CD4-positive, alpha-beta T cell (primary cell): ENCODE measurements at regions not wholly inside any gene's neighbourhood (a gene's known extent, or its start where the extent isn't known, plus 50 kb on each side); places are given as distances from the start of the nearest gene placed in this dataset.

Experiments
- ATAC-seq: fragments of 200-7000 bp; cut with Tn5 transposase; one replicate; pipeline ENCODE4 v1.10.0; 2022; ENCODE audit warnings: mild to moderate bottlenecking; ENCODE audit not compliant: poor library complexity
- CTCF ChIA-PET: fragments of 350-600 bp; sonication (Branson Sonifier 250); formaldehyde crosslinking; loops from one replicate; lab custom pipeline; 2021; ENCODE audit warnings: antibody characterized with exemption, inconsistent platforms; lab: Charles Lee
- POLR2A ChIA-PET: fragments of 350-600 bp; sonication (Branson Sonifier 250); formaldehyde crosslinking; loops from one replicate; lab custom pipeline; 2021; ENCODE audit warnings: antibody characterized with exemption, inconsistent platforms; lab: Charles Lee
- DNase-seq, 14 experiments: peaks; one replicate each; pipeline ENCODE4 v3.0.0-alpha.2; 2013 to 2020; ENCODE audit warnings: mixed read lengths in 2 of 14
- H3K27ac ChIP-seq, 2 donors: one replicate each; pipeline versions ENCODE4 v1.5.1 to v1.7.0; 2013; ENCODE audit warnings: low read length in 2 of 2, low read depth in 1 of 2, mild to moderate bottlenecking in 1 of 2
- H3K27me3 ChIP-seq, 2 experiments: 1 replicate in 1 of 2; 2 replicates in 1 of 2; pipeline versions ENCODE4 v1.6.1 to v1.7.0; 2013; ENCODE audit warnings: low read length in 2 of 2, control low read depth in 1 of 2, mild to moderate bottlenecking in 1 of 2, moderate library complexity in 1 of 2; ENCODE audit not compliant: insufficient read depth in 2 of 2, control insufficient read depth in 1 of 2
- H3K36me3 ChIP-seq: one replicate; pipeline ENCODE4 v1.6.1; 2013; ENCODE audit warnings: low read length, control low read depth; ENCODE audit not compliant: insufficient read depth
- H3K4me1 ChIP-seq: one replicate; pipeline ENCODE4 v1.6.1; 2013; ENCODE audit warnings: low read length, control low read depth; ENCODE audit not compliant: insufficient read depth
- H3K4me3 ChIP-seq: one replicate; pipeline ENCODE4 v1.5.1; 2013; ENCODE audit warnings: mild to moderate bottlenecking, low read length, moderate library complexity
- H3K9me3 ChIP-seq, 2 experiments: 1 replicate in 1 of 2; 2 replicates in 1 of 2; pipeline versions ENCODE4 v1.6.1 to v1.7.0; 2013; ENCODE audit warnings: low read length in 2 of 2, mild to moderate bottlenecking in 2 of 2, control low read depth in 1 of 2, moderate library complexity in 1 of 2; ENCODE audit not compliant: control insufficient read depth in 1 of 2, insufficient read depth in 1 of 2
- H3K27ac Mint-ChIP-seq: one replicate; pipeline ENCODE4 v1.8.0; 2020; ENCODE audit warnings: mixed read lengths
- H3K27me3 Mint-ChIP-seq: one replicate; pipeline ENCODE4 v1.8.0; 2021; ENCODE audit warnings: mixed read lengths
- H3K36me3 Mint-ChIP-seq: one replicate; pipeline ENCODE4 v1.8.0; 2021; ENCODE audit warnings: low read depth, mixed read lengths
- H3K4me1 Mint-ChIP-seq: one replicate; pipeline ENCODE4 v1.8.0; 2021; ENCODE audit warnings: low read depth, mixed read lengths
- H3K4me3 Mint-ChIP-seq: one replicate; pipeline ENCODE4 v1.8.0; 2020; ENCODE audit warnings: mild to moderate bottlenecking, mixed read lengths
- H3K9me3 Mint-ChIP-seq: one replicate; pipeline ENCODE4 v1.8.0; 2020; ENCODE audit warnings: mixed read lengths
- CTCF ChIP-seq: fragments of 200-600 bp; IDR thresholded peaks from one replicate; pipeline ENCODE4 v1.8.0; 2022; ENCODE audit warnings: antibody characterized with exemption, mild to moderate bottlenecking
- intact Hi-C, 2 experiments: fragments of 100-400 bp; cut with DNase I in 1 of 2; cut with micrococcal nuclease in 1 of 2; formaldehyde crosslinking; loops; one replicate each; pipeline versions ENCODE4 v1.15.1 to v1.9.0; 2023 to 2025; cut with DNase I, micrococcal nuclease

DNA sequence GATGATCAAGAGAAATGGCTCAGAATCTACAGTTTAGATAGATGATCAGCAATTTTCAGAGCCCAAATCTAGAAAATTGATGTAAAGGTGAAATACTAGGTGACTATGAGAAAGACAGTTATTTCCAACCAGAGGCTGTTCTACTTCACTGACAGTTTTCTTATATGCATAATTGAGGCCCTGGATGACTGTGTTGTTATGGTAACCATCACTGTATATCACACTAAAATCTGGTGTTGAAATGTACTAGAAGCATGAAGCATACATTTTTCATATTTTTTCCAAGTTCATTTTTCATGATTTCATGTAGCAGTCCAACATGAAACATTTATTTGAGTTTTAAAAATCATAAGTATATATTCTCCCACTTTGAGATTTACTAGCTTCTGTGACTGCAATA, 87.4 kb downstream of the ATXN3L start:
- ATAC-seq = no peak
- no peak for TF ChIP-seq CTCF
- DNase-seq = no peak
- no peaks in the 10 kb centered on the region for H3K36me3 Mint-ChIP-seq
- no peak overlapping the region for H3K4me3 Mint-ChIP-seq
- Histone ChIP-seq H3K9me3 (no peaks in the 10 kb centered on the region), H3K27ac (no peak overlapping the region), H3K4me1 (no peaks in the 10 kb centered on the region), H3K36me3 (no peaks in the 10 kb centered on the region), H3K27me3 (no peaks in the 10 kb centered on the region), H3K4me3 (no peak overlapping the region)
- H3K9me3 Mint-ChIP-seq = no peaks in the 10 kb centered on the region
- intact Hi-C loops = no loop called here
- H3K4me1 Mint-ChIP-seq = no peaks in the 10 kb centered on the region
- ChIA-PET POLR2A (no interaction called here), CTCF (no interaction called here)
- H3K27ac Mint-ChIP-seq = no peak overlapping the region
- no peaks in the 10 kb centered on the region for H3K27me3 Mint-ChIP-seq

DNA sequence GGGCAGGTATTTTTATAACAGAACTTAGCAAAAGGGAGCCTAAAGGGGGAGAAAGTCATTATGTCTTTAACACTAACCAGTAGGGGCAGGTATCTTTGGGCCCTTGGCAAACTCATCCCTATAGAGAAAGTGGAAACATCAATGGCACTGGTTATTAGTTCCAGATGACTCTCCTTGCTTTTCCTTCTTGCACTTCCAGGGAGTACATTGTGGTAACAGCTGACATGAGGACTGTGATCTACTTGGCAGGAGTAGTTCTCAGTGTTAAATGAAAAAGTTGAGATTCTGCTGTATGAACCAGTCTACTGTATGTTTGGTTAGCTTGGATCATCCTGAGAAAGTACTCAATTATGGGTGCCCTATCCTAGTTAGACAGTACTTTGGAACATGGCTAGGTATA, 93.6 kb downstream of the ATXN3L start:
- ChIA-PET POLR2A (no interaction called here), CTCF (no interaction called here)
- Histone ChIP-seq H3K4me1 (no peaks in the 10 kb centered on the region), H3K9me3 (no peaks in the 10 kb centered on the region), H3K27me3 (no peaks in the 10 kb centered on the region), H3K36me3 (no peaks in the 10 kb centered on the region), H3K27ac (no peak overlapping the region), H3K4me3 (no peak overlapping the region)
- Mint-ChIP-seq H3K27me3 (no peaks in the 10 kb centered on the region), H3K4me3 (no peak overlapping the region), H3K27ac (no peak overlapping the region), H3K36me3 (no peaks in the 10 kb centered on the region), H3K9me3 (no peaks in the 10 kb centered on the region), H3K4me1 (no peaks in the 10 kb centered on the region)
- intact Hi-C loops = no loop called here
- no peak for DNase-seq
- TF ChIP-seq CTCF = no peak
- no peak for ATAC-seq

GRCh38 chrX:13223868-13224567, 95.8 kb downstream of the ATXN3L start:
- H3K9me3 ChIP-seq = no peaks in the 10 kb centered on the region
- ChIA-PET CTCF (interaction anchor here (0.6 kb wide), 1 partner anchor 277 kb away, joined by 3 read pairs; no protein-coding TSS in a partner anchor), POLR2A (no interaction called here)
- no peaks in the 10 kb centered on the region for H3K4me1 ChIP-seq
- ATAC-seq = no peak
- no peaks in the 10 kb centered on the region for H3K36me3 ChIP-seq
- H3K36me3 Mint-ChIP-seq = no peaks in the 10 kb centered on the region
- no peaks in the 10 kb centered on the region for H3K27me3 Mint-ChIP-seq
- H3K27ac ChIP-seq = no peak overlapping the region
- no peaks in the 10 kb centered on the region for H3K4me1 Mint-ChIP-seq
- peak in 1 of 14 experiments; percentile 3 for DNase-seq
- no peaks in the 10 kb centered on the region for H3K9me3 Mint-ChIP-seq
- no peaks in the 10 kb centered on the region for H3K27me3 ChIP-seq
- intact Hi-C loops = no loop called here
- H3K4me3 Mint-ChIP-seq = no peak overlapping the region
- no peak overlapping the region for H3K27ac Mint-ChIP-seq
- H3K4me3 ChIP-seq = no peak overlapping the region
- no peak for TF ChIP-seq CTCF
